DMS 273 (cell line): ENCODE measurements at regions not wholly inside any gene's neighbourhood (a gene's known extent, or its start where the extent isn't known, plus 50 kb on each side); places are given as distances from the start of the nearest gene placed in this dataset.

Experiments used
- DNase-seq: peaks from one replicate; lab custom pipeline; 2025; ENCODE audit not compliant: unreplicated experiment; lab: John Stamatoyannopoulos, UW

DNA sequence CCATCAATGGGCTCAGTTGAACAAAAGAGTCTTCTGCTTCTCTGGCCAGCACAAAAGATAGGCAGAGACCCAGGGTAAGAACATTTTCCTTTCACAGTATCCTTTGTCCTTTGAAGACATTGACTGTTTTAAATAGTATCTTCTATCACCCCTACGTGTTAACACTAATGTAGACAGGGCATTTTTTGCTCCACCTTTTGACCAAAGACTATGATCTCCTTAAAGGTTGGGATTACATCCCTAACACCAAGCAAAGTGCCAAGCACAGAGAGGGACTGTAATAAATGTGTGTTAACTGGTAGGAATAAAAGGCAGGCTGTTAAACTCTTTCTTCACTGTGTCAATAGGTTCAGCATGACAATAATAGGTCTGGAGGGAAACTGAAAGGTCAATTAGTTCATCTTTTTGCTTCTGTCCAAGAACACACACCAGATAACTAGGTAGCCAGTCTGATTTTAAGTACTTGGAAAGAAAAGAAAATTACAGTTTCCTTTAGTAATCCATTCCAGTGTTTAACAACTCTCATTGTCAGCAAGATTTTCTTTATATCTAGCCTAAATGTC is 63.6 kb upstream of the NOX3 start:
- DNase-seq: no peak

DNA sequence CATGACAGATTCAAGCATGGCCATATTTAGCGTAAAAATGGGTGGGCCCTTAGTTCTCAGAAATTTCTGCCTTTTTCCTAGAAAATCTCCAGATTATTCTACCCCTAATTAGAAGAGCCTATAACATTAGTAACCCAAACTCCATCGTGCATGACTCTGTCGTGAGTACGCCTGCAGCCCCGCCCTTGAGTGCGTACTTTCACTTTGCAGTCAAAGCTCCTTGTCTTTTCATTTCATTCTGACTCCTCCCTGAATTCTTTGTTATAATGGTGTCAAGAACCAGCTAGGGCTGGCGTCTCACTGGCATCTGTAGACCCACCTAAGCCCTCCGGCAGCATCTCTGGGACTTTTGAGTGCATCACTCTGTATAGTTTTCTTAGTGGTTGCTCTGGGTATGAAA is 61.7 kb upstream of the NOX3 start:
- no peak for DNase-seq

DNA sequence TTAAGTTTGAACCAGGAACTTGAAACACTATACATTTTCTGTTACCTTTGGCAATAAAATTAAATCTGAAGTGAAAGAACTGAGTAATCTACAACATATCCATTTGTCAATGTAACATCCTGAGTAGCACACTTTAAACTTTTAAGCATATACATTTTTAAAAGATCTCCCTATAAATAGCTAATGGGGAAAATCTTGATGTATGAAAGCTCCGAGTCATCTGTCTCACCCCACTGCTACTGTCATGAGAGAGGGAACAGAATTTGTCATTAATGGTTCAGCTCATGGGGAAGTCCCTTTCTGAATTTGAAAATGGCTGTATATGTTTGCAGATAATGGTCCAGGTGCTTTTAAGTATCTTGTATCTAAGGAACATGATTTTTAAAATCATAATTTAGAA is 55.2 kb upstream of the NOX3 start:
- DNase-seq: no peak

DNA sequence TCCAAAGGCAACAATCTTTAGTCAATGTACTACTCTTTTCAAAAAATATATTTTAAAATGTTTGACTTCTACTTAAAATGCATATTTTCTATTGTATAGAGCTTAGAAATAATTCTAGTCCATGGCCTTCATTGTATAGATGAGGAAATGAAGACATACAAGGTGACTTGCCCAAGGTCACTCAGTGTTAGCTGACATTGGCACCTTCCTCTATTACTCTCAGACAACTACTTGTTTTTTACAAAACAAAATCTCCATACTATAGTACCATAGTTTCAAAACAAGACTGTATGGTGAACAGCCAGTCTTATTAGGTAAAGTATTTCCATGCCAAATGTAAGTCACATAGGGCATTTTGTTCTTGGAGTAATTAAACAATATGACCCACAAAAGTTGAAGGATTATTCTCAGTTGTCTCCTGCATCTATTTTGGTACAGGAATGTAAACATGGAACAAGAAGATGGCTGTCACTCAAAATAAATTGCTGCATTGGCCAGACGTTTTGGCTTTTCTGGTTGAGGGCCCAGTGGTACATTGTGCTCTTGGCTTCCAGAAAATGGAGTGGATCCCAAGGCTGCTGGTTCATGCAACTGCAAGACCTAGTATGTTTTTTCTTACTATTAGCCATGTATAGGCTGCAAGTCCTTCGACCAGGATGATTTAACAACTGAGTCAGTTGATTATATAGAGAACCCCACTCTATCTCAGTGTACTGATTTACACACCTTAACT is 54.3 kb upstream of the NOX3 start:
- no peak for DNase-seq

DNA sequence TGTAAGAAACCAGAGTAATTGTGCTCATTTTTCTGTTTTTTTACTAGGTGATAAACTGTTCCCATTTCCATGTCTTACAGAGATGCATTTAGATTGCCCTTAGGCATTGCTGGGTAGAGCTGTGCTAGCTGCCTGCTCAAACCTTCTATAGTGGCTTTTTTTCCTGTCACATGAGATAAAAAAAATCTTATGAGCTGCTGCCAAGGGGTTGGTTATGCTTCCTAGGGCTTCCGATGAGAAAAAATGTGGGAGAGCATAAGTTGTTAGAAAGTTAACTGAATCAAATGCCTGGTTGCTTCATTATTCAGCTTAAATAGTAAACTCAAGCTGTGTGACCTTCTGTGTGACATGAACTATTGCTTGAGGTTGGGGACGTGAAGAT is 50.0 kb upstream of the NOX3 start:
- no peak for DNase-seq
